Activated CD4-positive, alpha-beta T cell treated with anti-CD3 and anti-CD28 coated beads for 48 hours (primary cell): ENCODE measurements at regions not wholly inside any gene's neighbourhood (a gene's known extent, or its start where the extent isn't known, plus 50 kb on each side); places are given as distances from the start of the nearest gene placed in this dataset.
"Not testable (repeated sequence)": the region's sequence is repeated elsewhere in the genome, so short reads cannot be mapped to it uniquely, and the experiment has no call there.

Experiments used
- DNase-seq: peaks from one replicate; pipeline ENCODE4 v3.0.0-alpha.2; 2020

- no peak for DNase-seq
Observed at GRCh38 chr4:73348185-73348584, 55.9 kb upstream of the ALB start.

- DNase-seq, result no peak
Observed at GRCh38 chr4:73347497-73347896, 56.6 kb upstream of the ALB start.

- no peak for DNase-seq
Observed at GRCh38 chr4:73345399-73345975, 58.6 kb upstream of the ALB start.

- DNase-seq, result no peak
Observed at GRCh38 chr4:73344106-73344505, 60.0 kb upstream of the ALB start.

GRCh38 chr4:73343432-73343831, 60.7 kb upstream of the ALB start:
- DNase-seq, result no peak

GRCh38 chr4:73341454-73341853, 62.6 kb upstream of the ALB start:
- DNase-seq, result peak; percentile 8

- no peak for DNase-seq
Observed at GRCh38 chr4:73340917-73341316, 63.2 kb upstream of the ALB start.

- DNase-seq, result no peak
Observed at GRCh38 chr4:73335679-73336078, 68.4 kb upstream of the ALB start.

GRCh38 chr4:73332012-73332411, 72.1 kb upstream of the ALB start:
- not testable (repeated sequence) for DNase-seq

- no peak for DNase-seq
Observed at GRCh38 chr4:73329300-73329699, 70.7 kb upstream of the ANKRD17 start.

- not testable (repeated sequence) for DNase-seq
Observed at GRCh38 chr4:73325776-73326175, 67.2 kb upstream of the ANKRD17 start.

- DNase-seq, result no peak
Observed at GRCh38 chr4:73317092-73317491, 58.5 kb upstream of the ANKRD17 start.

GRCh38 chr4:73315091-73315490, 56.5 kb upstream of the ANKRD17 start:
- DNase-seq, result no peak

GRCh38 chr4:73312967-73313366, 54.4 kb upstream of the ANKRD17 start:
- DNase-seq, result no peak

- no peak for DNase-seq
Observed at GRCh38 chr4:73311428-73311827, 52.8 kb upstream of the ANKRD17 start.

- DNase-seq, result no peak
Observed at GRCh38 chr4:73309211-73309610, 50.6 kb upstream of the ANKRD17 start.
